PC-9 (cell line): ENCODE measurements at regions not wholly inside any gene's neighbourhood (a gene's known extent, or its start where the extent isn't known, plus 50 kb on each side); places are given as distances from the start of the nearest gene placed in this dataset.

Experiments used
- CTCF ChIP-seq: fragments of 200-600 bp; sonication (generic); conservative IDR thresholded peaks from 2 replicates; pipeline ENCODE4 v1.6.1; 2017; ENCODE audit warnings: mixed run types, antibody characterized with exemption, mild to moderate bottlenecking, moderate library complexity
- EZH2 ChIP-seq: fragments of 200-600 bp; sonication (generic); IDR thresholded peaks from 2 replicates; pipeline ENCODE4 v1.8.0; 2017; ENCODE audit warnings: antibody characterized with exemption, low read depth

GRCh38 chr2:7517088-7517487, 599.9 kb downstream of the RNF144A start:
- TF ChIP-seq CTCF (no peak), EZH2 (no peak)
